ENCODE measurements at regions not wholly inside any gene's neighbourhood (a gene's known extent, or its start where the extent isn't known, plus 50 kb on each side); places are given as distances from the start of the nearest gene placed in this dataset.

DNA sequence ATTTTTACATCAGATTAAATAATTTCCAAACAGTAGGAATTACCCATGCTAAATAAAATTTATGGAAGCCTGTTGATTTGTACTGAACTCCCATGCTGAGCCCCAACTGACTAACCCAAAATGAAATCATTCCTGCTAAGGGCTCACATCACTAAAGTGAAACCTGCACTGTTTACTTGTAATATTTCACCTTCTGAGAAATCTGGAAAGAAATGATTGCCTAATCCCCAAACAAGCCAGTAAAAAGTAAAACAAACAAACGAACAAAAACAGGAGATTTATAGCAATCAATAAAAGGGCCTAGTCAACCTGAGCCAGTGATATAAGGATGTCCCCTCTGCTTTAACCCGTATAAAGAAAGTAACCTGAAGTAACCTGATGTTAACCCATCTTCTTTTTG, 1599.8 kb downstream of the OLFM4 start:
- Histone ChIP-seq H3K36me3 (replicated peaks; ENCODE audit: insufficient read depth, low read depth) (no peaks in the 10 kb centered on the region), H2AFZ (no peak overlapping the region), H3K4me2 (no peak overlapping the region), H3K9me2 (replicated peaks; ENCODE audit: insufficient read depth) (no peaks in the 10 kb centered on the region), H3K79me2 (no peaks in the 10 kb centered on the region), H3K27ac (no peak overlapping the region), H3K4me1 (ENCODE audit: insufficient read depth) (no peaks in the 10 kb centered on the region), H3K9me3 (ENCODE audit: low read depth) (no peaks in the 10 kb centered on the region), H3K27me3 (no peaks in the 10 kb centered on the region), H4K20me1 (ENCODE audit: insufficient read depth, poor library complexity, severe bottlenecking) (no peaks in the 10 kb centered on the region), H3K4me3 (no peak overlapping the region)
- TF ChIP-seq EZH2phosphoT487 (IDR thresholded peaks at IDR 0.05; ENCODE audit: low read depth, severe bottlenecking, unreplicated experiment) (no peak), EZH2 (IDR thresholded peaks at IDR 0.05; ENCODE audit: borderline replicate concordance) (no peak)
- TF ChIP-seq, protein P1, sequence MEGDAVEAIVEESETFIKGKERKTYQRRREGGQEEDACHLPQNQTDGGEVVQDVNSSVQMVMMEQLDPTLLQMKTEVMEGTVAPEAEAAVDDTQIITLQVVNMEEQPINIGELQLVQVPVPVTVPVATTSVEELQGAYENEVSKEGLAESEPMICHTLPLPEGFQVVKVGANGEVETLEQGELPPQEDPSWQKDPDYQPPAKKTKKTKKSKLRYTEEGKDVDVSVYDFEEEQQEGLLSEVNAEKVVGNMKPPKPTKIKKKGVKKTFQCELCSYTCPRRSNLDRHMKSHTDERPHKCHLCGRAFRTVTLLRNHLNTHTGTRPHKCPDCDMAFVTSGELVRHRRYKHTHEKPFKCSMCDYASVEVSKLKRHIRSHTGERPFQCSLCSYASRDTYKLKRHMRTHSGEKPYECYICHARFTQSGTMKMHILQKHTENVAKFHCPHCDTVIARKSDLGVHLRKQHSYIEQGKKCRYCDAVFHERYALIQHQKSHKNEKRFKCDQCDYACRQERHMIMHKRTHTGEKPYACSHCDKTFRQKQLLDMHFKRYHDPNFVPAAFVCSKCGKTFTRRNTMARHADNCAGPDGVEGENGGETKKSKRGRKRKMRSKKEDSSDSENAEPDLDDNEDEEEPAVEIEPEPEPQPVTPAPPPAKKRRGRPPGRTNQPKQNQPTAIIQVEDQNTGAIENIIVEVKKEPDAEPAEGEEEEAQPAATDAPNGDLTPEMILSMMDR (IDR thresholded peaks at IDR 0.05; ENCODE audit: poor library complexity): no peak
- 48% methylated on average over 2 of the region's 2 CpGs for WGBS (ENCODE audit: low lambda C conversion rate, missing lambda C conversion rate)
- no peak for DNase-seq (ENCODE audit: low spot score)

DNA sequence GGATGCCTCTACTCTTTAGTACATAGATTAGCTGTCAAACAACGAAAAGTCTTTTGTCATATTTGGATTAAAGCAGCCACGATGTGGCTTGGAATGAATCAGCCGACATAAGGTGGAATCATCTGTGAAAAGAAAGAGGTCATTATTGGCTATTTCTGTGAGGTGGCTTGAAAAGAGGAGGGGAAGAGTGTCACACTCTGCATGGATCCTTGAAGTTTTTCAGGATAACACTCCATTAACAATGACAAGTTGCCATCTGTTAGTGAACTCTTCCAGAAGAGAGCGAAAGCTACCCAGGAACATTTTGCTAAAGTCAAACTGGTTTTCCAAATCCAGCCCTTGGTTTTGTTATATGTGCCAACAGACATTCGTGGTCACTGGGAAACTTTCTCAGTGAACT, 1604.8 kb downstream of the OLFM4 start:
- H3K4me2 ChIP-seq: no peak overlapping the region
- H3K36me3 ChIP-seq (replicated peaks; ENCODE audit: insufficient read depth, low read depth): no peaks in the 10 kb centered on the region
- no peaks in the 10 kb centered on the region for H3K9me2 ChIP-seq (replicated peaks; ENCODE audit: insufficient read depth)
- H3K9me3 ChIP-seq (ENCODE audit: low read depth): no peaks in the 10 kb centered on the region
- WGBS (ENCODE audit: low lambda C conversion rate, missing lambda C conversion rate): 70% methylated on average over 5 of the region's 5 CpGs
- no peak overlapping the region for H2AFZ ChIP-seq
- no peak for TF ChIP-seq EZH2phosphoT487 (IDR thresholded peaks at IDR 0.05; ENCODE audit: low read depth, severe bottlenecking, unreplicated experiment)
- TF ChIP-seq EZH2 (IDR thresholded peaks at IDR 0.05; ENCODE audit: borderline replicate concordance): no peak
- TF ChIP-seq, protein P1 (IDR thresholded peaks at IDR 0.05; ENCODE audit: poor library complexity): no peak
- H3K27me3 ChIP-seq: no peaks in the 10 kb centered on the region
- no peak for DNase-seq (ENCODE audit: low spot score)
- H3K4me1 ChIP-seq (ENCODE audit: insufficient read depth): no peaks in the 10 kb centered on the region
- no peak overlapping the region for H3K27ac ChIP-seq
- H3K79me2 ChIP-seq: no peaks in the 10 kb centered on the region
- H3K4me3 ChIP-seq: no peak overlapping the region
- H4K20me1 ChIP-seq (ENCODE audit: insufficient read depth, poor library complexity, severe bottlenecking): no peaks in the 10 kb centered on the region

DNA sequence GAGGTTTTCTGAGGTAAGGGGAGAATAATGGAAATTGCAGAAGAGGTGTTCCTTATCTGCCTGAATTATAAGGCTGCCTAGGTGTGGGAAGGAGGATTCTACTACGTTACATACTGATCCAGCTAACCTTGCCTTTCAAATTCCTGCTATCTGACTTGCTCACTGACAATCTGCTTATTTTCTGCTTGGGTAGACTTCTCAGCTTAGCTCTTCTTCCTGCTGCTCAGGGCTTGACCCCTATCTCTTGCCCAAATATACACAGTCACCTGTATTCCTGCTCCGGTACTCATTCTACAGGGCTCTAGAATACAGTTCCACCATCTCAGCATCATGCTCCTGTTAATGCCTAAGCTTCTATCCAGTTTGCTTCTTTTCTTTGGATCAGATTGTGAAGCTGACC, 1607.6 kb downstream of the OLFM4 start:
- Histone ChIP-seq H3K36me3 (replicated peaks; ENCODE audit: insufficient read depth, low read depth) (no peaks in the 10 kb centered on the region), H3K27ac (no peak overlapping the region), H4K20me1 (ENCODE audit: insufficient read depth, poor library complexity, severe bottlenecking) (no peaks in the 10 kb centered on the region), H2AFZ (no peak overlapping the region), H3K9me3 (ENCODE audit: low read depth) (no peaks in the 10 kb centered on the region), H3K4me1 (ENCODE audit: insufficient read depth) (no peaks in the 10 kb centered on the region), H3K4me2 (no peak overlapping the region), H3K79me2 (no peaks in the 10 kb centered on the region), H3K4me3 (no peak overlapping the region), H3K27me3 (no peaks in the 10 kb centered on the region), H3K9me2 (replicated peaks; ENCODE audit: insufficient read depth) (no peaks in the 10 kb centered on the region)
- TF ChIP-seq EZH2phosphoT487 (IDR thresholded peaks at IDR 0.05; ENCODE audit: low read depth, severe bottlenecking, unreplicated experiment) (no peak), EZH2 (IDR thresholded peaks at IDR 0.05; ENCODE audit: borderline replicate concordance) (no peak)
- TF ChIP-seq, protein P1 (IDR thresholded peaks at IDR 0.05; ENCODE audit: poor library complexity): no peak
- DNase-seq (ENCODE audit: low spot score): no peak
- WGBS (ENCODE audit: low lambda C conversion rate, missing lambda C conversion rate): 81% methylated on average over 2 of the region's 2 CpGs

DNA sequence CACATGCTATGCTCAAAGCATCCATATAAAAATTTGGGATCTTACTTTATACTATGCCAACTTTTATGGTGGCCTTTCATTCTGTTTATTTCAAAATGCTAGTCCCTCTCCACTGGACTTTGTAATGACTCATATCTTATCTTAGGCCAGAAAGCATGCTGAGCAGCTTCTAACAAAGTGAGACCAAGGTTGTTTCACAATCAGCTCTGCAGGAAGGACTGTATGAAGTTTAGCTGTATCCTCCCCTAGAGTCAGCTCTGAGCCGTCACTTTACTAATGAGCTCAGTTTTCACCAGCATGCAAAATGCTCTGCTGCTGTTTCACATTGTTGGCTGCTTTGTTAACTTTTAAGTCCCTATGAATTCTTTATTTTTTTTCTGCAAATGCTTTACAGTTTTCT, 1608.8 kb downstream of the OLFM4 start:
- no peaks in the 10 kb centered on the region for H4K20me1 ChIP-seq (ENCODE audit: insufficient read depth, poor library complexity, severe bottlenecking)
- H3K27ac ChIP-seq: peak overlapping the region; percentile 10
- H3K9me2 ChIP-seq (replicated peaks; ENCODE audit: insufficient read depth): no peaks in the 10 kb centered on the region
- peak overlapping the region; percentile 52 for H3K4me2 ChIP-seq
- H3K9me3 ChIP-seq (ENCODE audit: low read depth): no peaks in the 10 kb centered on the region
- WGBS (ENCODE audit: low lambda C conversion rate, missing lambda C conversion rate): 38% methylated on average over 1 of the region's 1 CpG
- no peaks in the 10 kb centered on the region for H3K36me3 ChIP-seq (replicated peaks; ENCODE audit: insufficient read depth, low read depth)
- TF ChIP-seq, protein P1 (IDR thresholded peaks at IDR 0.05; ENCODE audit: poor library complexity): no peak
- no peak for TF ChIP-seq EZH2phosphoT487 (IDR thresholded peaks at IDR 0.05; ENCODE audit: low read depth, severe bottlenecking, unreplicated experiment)
- no peak for TF ChIP-seq EZH2 (IDR thresholded peaks at IDR 0.05; ENCODE audit: borderline replicate concordance)
- peak; percentile 84 for DNase-seq (ENCODE audit: low spot score)
- no peaks in the 10 kb centered on the region for H3K79me2 ChIP-seq
- no peak overlapping the region for H3K4me3 ChIP-seq
- H3K27me3 ChIP-seq: no peaks in the 10 kb centered on the region
- H3K4me1 ChIP-seq (ENCODE audit: insufficient read depth): no peaks in the 10 kb centered on the region
- H2AFZ ChIP-seq: no peak overlapping the region

Data from hepatocyte (in vitro differentiated cells).